Tibial nerve (tissue), 4 donors: ENCODE measurements at regions not wholly inside any gene's neighbourhood (a gene's known extent, or its start where the extent isn't known, plus 50 kb on each side); places are given as distances from the start of the nearest gene placed in this dataset. TPM values are rescaled to one million over a fixed set of nuclear protein-coding genes. Genes with fewer than 3 reads are reported as not detected.

Experiments
- DNase-seq, 2 donors: peaks; one replicate each; pipeline ENCODE4 v3.0.0-alpha.2; 2019; ENCODE audit warnings: low spot score in 2 of 2
- H3K27ac ChIP-seq, 4 donors: fragments of 200-600 bp; sonication (generic) in 3 of 4; one replicate each; pipeline ENCODE4 v1.5.1; 2017 to 2019; ENCODE audit warnings: mild to moderate bottlenecking in 1 of 4
- H3K27me3 ChIP-seq, 2 donors: fragments of 200-600 bp; sonication (generic) in 1 of 2; one replicate each; pipeline versions ENCODE4 v1.5.1 to v1.6.0; 2017 to 2019
- H3K36me3 ChIP-seq, 3 donors: fragments of 200-600 bp; sonication (generic); one replicate each; pipeline ENCODE4 v1.5.1; 2018 to 2019
- H3K4me1 ChIP-seq, 4 donors: fragments of 200-600 bp; sonication (generic) in 3 of 4; one replicate each; pipeline ENCODE4 v1.5.1; 2017 to 2019
- H3K4me3 ChIP-seq, 4 donors: fragments of 200-600 bp; sonication (generic) in 3 of 4; one replicate each; pipeline ENCODE4 v1.5.1; 2017 to 2019; ENCODE audit warnings: mild to moderate bottlenecking in 1 of 4, moderate library complexity in 1 of 4
- H3K9me3 ChIP-seq, 4 donors: fragments of 200-600 bp; sonication (generic) in 3 of 4; one replicate each; pipeline ENCODE4 v1.5.1; 2017 to 2019
- CTCF ChIP-seq, 5 experiments: fragments of 200-600 bp in 3 of 5; fragments of 450-650 bp in 2 of 5; sonication (generic) in 3 of 5; IDR thresholded peaks; one replicate each; pipeline ENCODE4 v1.5.1; 2016 to 2019; ENCODE audit warnings: antibody characterized with exemption in 5 of 5, mild to moderate bottlenecking in 3 of 5, moderate library complexity in 2 of 5
- EP300 ChIP-seq, 2 donors: sonication (generic); formaldehyde crosslinking; IDR thresholded peaks; one replicate each; pipeline ENCODE4 v1.6.1; 2017; ENCODE audit warnings: antibody characterized with exemption in 2 of 2, mild to moderate bottlenecking in 1 of 2
- POLR2A ChIP-seq, 2 donors: fragments of 450-650 bp; IDR thresholded peaks; one replicate each; pipeline ENCODE4 v1.6.1; 2017; ENCODE audit warnings: antibody characterized with exemption in 2 of 2, mild to moderate bottlenecking in 2 of 2, moderate library complexity in 2 of 2
- WGBS, 2 donors: methylation state at CpG; one replicate each; pipeline ENCODE4 v1.1.5; 2018; 5-methylcytosine and 5-hydroxymethylcytosine counted together
- small RNA-seq: library from RNA; depleted of rRNA; stranded (forward); fragments of <200 nt; gene quantifications from one replicate; pipeline ENCODE3, GENCODE V24; 2016

- no peak for TF ChIP-seq POLR2A (IDR thresholded peaks at IDR 0.05)
- TF ChIP-seq EP300 (IDR thresholded peaks at IDR 0.05): no peak
- TF ChIP-seq CTCF (IDR thresholded peaks at IDR 0.05): no peak
- H3K27me3 ChIP-seq: no peaks in the 10 kb centered on the region
- WGBS, 2 donors: 53 to 54% methylated on average over 5 of the region's 5 CpGs
Observed at GRCh38 chr10:14382022-14382421, 51.3 kb upstream of the FRMD4A start.

GRCh38 chr10:14381475-14381874 is 50.8 kb upstream of the FRMD4A start:
- 66 to 74% methylated on average over 2 of the region's 2 CpGs for WGBS, 2 donors
- no peak for DNase-seq
- H3K27ac ChIP-seq: no peak overlapping the region

More at GRCh38 chr10:14382022-14382421, 51.3 kb upstream of the FRMD4A start:
- Histone ChIP-seq H3K36me3 (no peaks in the 10 kb centered on the region), H3K27ac (no peak overlapping the region), H3K4me3 (no peak overlapping the region), H3K4me1 (no peaks in the 10 kb centered on the region), H3K9me3 (no peaks in the 10 kb centered on the region)
- no peak for DNase-seq

DNA sequence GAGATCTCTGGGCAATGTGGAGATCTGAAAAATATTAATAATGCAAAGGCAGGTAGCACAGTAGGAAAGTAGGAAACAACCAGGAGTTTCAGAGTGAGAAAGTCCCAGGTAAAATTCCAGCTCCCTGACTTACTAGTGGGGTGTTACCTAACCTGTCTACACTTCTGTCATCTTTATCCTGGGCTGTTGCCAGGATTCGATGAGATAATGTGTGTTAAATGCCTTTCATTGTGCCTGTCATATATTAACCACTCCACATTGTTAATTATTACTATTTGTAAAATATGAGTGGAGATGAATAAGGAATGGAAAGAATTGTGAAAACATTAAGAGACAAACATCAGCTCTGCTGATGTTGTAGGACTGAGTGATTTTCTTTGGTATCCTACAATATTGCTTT is 50.0 kb upstream of the FRMD4A start:
- H3K36me3 ChIP-seq: no peaks in the 10 kb centered on the region
- H3K4me3 ChIP-seq: no peak overlapping the region
- no peak for DNase-seq
- H3K9me3 ChIP-seq: no peaks in the 10 kb centered on the region
- 61 to 68% methylated on average over 1 of the region's 1 CpG for WGBS, 2 donors
- TF ChIP-seq POLR2A (IDR thresholded peaks at IDR 0.05) (no peak), EP300 (IDR thresholded peaks at IDR 0.05) (no peak), CTCF (IDR thresholded peaks at IDR 0.05) (no peak)
- no peak overlapping the region for H3K27ac ChIP-seq
- H3K27me3 ChIP-seq: no peaks in the 10 kb centered on the region
- no peaks in the 10 kb centered on the region for H3K4me1 ChIP-seq

More at GRCh38 chr10:14381475-14381874, 50.8 kb upstream of the FRMD4A start:
- Histone ChIP-seq H3K36me3 (no peaks in the 10 kb centered on the region), H3K4me3 (no peak overlapping the region), H3K27me3 (no peaks in the 10 kb centered on the region), H3K9me3 (no peaks in the 10 kb centered on the region), H3K4me1 (no peaks in the 10 kb centered on the region)
- TF ChIP-seq EP300 (IDR thresholded peaks at IDR 0.05) (no peak), POLR2A (IDR thresholded peaks at IDR 0.05) (no peak), CTCF (IDR thresholded peaks at IDR 0.05) (no peak)

Small RNA genes lying in the stretch of these regions (small RNA-seq; reads per million reads assigned to genes)
- gene MIR1265: not detected
- gene MIR4293: not detected
